HG03139 (cell line): ENCODE measurements at regions not wholly inside any gene's neighbourhood (a gene's known extent, or its start where the extent isn't known, plus 50 kb on each side); places are given as distances from the start of the nearest gene placed in this dataset.
"Not testable (repeated sequence)": the region's sequence is repeated elsewhere in the genome, so short reads cannot be mapped to it uniquely, and the experiment has no call there.

Experiments
- ATAC-seq: cut with Tn5 transposase; IDR thresholded peaks from one replicate; pipeline ENCODE4 v1.9.1; 2021; ENCODE audit not compliant: unreplicated experiment

GRCh38 chr16:77057161-77057774 is 133.7 kb upstream of the MON1B start:
- no peak for ATAC-seq

GRCh38 chr16:77059446-77059845 is 131.5 kb upstream of the MON1B start:
- ATAC-seq = no peak

GRCh38 chr16:77060614-77061013 is 130.4 kb upstream of the MON1B start:
- ATAC-seq = no peak

DNA sequence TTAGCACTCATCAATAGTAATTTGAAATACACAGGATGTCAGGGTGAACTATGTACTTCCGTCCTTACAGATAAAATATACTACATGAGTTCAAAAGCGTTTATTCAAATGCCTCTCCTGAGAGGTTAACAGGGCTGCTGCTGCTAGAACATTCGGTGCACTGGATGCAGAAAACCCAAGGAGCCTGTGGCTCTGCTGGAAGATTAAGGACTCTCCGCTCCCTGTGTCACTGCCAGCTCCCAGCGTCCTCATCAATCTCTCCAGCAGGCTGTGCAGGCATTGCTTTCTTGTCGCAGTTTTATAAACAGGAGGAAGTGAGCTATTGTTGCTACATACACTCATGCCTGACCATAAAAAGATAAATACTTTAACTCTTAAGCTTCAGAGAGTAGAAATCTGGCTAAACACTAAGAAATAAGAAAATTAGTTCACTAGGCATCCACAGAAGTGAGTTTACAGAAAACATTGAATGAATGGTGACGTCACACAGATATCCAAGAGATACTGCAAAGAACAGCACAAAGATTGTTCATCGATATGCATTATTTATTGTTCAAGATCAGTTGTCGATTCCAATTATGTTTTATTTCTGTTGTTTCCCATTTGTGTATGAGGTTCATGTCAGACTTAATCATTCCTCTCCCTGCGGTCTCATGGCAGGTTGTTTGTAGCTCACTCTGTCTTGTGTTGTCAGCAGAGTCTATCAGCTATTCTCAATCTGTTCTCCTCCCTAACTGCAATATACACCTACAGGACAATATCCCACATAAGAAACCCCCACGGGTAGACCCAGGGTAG is 127.9 kb upstream of the MON1B start:
- ATAC-seq = no peak

- ATAC-seq = no peak
These were observed 127.3 kb upstream of the MON1B start for GRCh38 chr16:77063676-77064016.

DNA sequence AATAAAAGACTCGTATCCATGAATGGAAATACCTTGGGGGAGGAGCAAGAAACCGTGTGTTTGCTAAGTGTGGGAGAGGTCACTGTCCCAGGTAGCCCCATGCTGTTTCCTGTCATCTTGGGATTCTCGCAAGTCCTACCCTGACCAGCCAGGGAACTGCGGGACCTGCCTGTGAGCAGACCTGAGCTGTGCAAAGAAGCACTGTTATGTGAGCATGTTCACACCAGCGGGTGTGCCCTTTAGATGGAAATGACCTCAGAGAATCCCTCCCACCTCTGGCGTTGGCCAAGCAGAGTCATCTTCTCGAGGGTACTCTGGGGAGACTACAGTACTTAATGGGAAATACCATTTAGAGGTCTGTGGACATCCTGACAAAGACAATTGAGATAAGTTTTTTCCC is 127.0 kb upstream of the MON1B start:
- ATAC-seq = no peak

DNA sequence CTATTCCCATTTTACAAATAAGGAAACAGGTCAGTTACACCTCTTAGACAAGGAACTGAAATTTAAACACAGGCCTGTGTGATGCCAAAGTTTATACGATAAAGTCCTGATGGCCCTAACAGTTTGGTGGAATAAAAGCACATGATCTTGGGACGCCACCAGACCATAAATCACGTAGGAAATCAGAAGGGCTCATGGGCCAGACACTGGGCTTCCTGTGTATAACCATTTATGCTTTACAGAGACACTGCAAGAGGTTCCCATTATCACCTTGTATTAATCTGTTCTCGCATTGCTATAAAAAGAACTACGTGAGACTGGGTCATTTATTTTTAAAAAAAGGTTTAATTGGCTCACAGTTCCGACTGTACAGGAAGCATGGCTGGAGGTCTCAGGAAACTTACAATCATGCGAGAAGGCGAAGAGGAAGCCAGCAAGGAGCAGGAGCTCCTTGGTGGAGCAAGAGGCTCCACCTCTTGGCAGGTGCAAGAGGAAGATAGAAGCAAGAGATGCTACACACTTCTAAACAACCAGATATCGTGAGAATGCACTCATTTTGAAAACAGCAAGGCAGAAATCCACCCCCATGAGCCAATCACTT is 124.0 kb upstream of the MON1B start:
- ATAC-seq = no peak

DNA sequence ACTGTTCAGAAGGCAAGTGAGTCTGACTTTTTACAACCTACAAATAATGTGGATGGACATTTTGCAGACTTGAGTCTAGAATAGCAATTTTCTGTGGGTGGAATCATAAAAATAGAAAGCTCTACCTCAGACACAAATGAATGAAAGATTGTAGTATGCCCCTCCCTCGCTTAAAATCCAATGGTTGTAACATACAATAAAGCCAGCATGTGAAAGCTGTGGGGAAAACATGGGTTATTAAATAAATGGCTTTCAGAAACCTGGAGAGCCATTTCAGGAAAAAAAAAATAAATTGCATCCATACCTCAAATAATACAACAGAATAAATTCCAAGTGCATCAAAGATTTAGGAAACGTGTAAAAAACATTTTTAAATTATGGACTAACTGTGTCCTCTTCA is 123.1 kb upstream of the MON1B start:
- no peak for ATAC-seq

DNA sequence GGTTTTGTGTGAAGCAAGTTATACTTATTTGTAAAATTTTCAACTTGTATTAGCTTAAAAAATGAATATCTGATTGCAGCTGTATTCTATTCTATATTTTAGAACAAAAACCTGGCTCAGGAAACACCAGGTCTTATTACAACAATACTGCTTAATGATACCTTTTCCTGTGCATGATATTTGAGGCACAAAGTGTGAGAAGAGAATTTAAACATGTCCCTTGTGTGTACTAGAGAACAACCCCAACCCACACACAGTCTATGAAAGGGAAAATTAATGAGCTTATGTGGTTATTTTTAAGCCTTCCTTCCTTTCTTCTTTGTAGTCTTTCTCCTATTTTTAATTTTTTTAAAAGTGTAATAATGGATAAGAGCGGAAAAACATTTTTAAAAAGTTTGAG is 122.6 kb upstream of the MON1B start:
- ATAC-seq = no peak

DNA sequence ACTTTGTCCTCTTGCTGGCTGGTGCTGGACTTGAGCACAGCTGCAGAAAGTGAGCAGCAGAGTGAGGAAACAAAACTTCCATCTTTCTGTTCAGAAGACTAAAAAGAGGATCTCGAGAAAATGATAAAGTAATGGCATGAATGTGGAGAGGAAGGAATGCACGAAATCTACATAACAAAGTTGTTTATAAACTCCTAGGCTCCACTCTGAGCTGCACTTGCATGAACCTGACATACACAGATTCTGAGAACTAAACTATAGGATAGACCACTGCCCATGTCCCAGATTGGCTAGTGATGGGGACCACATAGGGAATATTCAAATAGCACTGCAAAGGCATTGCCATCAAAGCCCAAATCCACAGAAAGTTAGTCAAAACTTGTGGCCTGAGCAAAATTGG is 121.1 kb upstream of the MON1B start:
- ATAC-seq = no peak

GRCh38 chr16:77070683-77071082 is 120.3 kb upstream of the MON1B start:
- ATAC-seq = no peak

GRCh38 chr16:77076839-77077238 is 114.2 kb upstream of the MON1B start:
- ATAC-seq = no peak

- ATAC-seq = no peak
These were observed 113.6 kb upstream of the MON1B start for GRCh38 chr16:77077256-77077922.

- no peak for ATAC-seq
These were observed 105.0 kb upstream of the MON1B start for GRCh38 chr16:77085981-77086380.

- ATAC-seq = no peak
These were observed 100.9 kb upstream of the MON1B start for GRCh38 chr16:77090062-77090461.

DNA sequence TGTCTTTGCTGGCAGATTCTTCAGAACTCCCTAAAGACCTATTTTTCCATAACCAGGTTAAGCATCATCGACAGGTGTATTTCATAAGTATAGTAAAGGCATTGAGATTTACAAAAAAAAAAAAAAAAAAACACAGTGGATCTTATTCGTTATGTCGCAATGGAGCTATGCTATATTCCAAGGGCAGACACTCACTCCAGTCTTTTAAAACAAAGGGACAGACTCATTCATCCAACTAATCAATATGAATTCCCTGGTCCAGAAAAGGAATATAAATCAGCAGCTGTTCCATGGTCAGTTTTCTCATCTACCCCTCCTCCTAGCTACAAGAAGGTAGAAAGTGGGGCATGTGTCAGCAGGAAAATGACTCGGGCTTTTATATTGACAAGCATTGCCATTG is 97.7 kb upstream of the MON1B start:
- ATAC-seq = no peak

DNA sequence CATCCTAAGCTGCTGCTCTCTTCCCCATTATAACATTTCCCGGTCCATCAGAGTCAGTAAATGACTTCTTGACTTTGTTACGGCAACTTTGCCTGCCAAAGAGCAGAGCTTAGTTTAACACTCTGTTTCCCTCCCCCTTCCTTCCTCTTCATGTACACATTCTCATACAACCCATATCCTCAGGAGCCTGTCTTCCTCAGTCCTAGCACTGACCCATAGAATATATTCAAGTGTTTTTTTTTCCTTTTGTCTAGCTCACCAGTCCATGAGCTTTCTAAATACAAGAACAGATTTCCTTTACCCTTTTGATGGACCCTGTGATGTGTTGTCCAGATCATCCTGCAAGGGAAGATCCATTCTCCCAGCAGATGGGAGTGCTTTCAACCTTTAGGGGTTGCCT is 97.0 kb upstream of the MON1B start:
- no peak for ATAC-seq

- no peak for ATAC-seq
These were observed 79.9 kb upstream of the MON1B start for GRCh38 chr16:77111056-77111565.

DNA sequence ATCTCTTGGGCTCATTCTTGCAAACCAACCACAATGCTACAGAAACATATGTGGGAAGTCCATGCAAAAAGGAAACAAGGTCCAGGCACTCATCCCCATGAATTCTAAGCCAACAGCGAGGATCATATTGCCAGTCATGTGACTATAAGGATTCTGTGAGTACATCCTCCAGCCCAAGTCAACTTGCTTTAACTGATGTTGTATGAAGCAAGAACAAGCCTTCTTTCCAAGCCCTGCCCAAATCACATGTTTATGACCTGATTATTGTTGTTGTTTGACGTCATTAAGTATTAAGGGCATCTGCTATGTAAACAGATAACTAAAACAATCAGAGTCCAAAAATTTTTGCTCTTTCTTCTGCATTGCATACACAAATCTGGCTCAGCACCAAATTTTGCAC is 78.2 kb upstream of the MON1B start:
- no peak for ATAC-seq

DNA sequence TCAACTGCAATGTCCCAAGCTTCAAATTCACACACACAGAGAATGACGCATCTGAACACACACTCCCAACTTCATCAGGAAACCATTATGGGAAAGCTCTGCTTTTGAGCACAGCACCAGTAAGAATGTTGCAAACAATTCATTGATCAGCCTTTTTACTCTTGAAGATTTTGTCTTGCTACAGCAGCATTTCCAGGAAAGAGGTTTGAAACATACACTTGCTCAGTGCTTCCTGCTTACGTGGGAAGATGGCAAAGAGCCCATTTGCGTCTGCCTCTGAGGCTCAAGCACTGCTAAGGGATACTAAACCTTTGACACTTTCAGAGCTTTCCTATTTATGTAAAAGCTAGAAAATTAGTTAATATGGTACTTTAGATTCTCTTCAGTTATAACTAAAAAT is 77.2 kb upstream of the MON1B start:
- no peak for ATAC-seq

DNA sequence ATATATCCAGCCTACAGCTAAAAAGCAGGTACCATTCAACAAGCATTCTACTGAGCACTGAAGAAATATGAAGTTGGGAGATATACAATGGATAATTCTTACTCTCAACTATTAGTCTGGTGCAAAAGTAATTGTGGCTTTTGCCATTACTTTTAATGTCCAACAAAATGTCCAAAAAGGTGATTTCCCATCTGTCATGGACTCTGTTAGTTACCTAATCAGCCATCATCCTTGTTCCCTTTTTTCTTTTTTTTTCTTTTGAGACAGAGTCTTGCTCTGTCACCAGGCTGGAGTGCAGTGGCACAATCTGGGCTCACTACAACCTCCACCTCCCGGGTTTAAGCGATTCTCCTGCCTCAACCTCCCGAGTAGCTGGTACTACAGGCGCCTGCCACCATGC is 76.6 kb upstream of the MON1B start:
- ATAC-seq = not testable (repeated sequence)

DNA sequence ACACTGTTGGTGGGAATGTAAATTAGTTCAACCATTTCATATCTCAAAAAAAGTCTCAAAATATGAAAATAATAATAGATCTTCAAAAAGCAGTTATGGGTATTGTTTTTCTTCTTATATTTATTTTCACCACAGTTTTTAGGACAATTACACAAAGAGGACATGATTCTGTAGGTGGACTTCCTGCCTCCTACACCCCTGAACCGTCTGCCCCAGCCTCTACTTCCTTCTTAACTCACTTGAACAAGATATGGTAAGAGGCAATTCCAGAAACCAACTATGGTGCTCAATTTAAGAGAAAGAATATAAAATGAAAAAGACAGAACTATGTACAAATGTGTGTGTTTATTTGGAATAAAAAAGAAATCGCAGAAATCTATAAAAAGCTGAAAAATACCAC is 74.1 kb upstream of the MON1B start:
- ATAC-seq = no peak
